SHP77 treated with DMSO at 0.1 percent for 48 hours (cell line): ENCODE measurements at regions not wholly inside any gene's neighbourhood (a gene's known extent, or its start where the extent isn't known, plus 50 kb on each side); places are given as distances from the start of the nearest gene placed in this dataset.
A peak's percentile ranks its signal among the peaks of the same experiment; 100 is the strongest.

Experiments
- DNase-seq: peaks from one replicate; lab custom pipeline; 2025; lab: John Stamatoyannopoulos, UW

DNA sequence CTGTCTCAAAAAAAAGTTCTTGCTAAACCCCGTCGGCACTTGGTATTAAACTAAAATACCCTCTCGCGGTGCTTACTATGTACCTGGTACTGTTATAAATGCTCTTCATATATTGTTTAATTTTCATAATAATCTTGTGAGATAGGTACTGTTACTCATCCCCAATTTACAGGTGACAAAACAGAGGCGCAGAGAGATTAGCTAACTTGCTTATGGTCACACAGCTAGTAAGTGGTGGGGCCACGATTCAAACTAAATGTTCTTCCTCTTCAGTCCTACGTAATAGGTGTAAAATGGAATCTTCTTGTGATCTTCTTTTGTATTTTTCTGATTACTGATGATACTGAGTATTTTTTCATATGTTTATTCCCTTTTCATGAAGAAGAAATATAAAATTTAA is 51.3 kb downstream of the TET3 start:
- DNase-seq, result no peak

DNA sequence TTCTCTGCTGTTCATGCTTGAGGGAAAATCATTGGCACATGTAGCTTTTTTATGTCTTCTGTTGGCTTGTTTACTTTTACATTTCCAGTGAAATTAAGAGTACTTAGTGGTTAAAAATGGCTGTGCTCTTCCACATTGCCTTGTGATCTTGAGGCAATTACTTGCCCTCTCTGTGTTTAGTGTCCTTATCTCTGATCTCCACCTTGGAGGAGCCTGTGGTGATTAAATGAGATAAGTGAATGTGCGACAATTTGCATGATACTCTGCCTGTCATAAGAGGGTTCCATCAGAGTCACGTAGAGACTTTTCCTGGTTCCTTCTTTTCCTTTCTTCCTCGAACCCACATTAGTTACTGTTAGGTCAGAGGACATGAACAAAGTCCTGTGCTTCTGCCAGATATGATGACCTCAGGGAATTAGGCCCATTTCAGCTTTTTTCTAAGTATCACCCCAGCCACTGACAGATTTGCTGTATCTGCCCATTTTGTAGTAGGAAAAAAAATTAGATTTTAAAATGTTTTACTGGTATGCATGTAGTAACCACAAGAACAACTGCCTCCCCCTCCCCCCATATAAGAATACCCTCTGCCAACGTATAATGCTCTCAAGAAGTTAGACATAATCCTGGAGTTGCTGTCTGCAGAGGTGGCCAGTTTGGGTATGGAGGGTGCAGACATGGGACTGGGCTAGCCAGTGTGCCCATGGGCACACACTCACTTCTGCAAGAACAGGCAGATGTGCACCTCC is 51.9 kb downstream of the TET3 start:
- no peak for DNase-seq

DNA sequence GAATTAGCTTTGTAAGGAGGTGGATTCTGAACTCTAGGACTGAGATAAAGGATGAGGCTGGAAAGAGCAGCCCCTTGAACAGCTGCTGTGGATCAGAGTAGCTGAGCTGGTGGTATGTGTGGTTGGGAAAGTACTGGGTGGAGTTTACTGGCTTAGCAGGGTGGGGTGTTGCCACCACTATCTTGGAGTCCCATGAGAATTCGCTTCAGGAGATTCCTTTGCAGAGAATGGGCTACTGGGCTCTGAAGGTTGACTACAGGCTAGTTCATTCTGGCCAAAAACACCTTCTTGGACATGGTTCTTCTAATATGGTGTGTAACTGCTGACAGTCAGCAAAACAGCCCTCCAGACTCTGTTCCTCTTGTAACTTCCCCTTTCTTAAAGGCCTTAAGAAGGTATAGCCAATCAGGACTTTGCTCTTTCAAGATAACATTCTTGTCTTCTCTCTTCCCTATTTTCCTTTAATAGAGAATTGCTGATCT is 52.7 kb downstream of the TET3 start:
- DNase-seq, result no peak

DNA sequence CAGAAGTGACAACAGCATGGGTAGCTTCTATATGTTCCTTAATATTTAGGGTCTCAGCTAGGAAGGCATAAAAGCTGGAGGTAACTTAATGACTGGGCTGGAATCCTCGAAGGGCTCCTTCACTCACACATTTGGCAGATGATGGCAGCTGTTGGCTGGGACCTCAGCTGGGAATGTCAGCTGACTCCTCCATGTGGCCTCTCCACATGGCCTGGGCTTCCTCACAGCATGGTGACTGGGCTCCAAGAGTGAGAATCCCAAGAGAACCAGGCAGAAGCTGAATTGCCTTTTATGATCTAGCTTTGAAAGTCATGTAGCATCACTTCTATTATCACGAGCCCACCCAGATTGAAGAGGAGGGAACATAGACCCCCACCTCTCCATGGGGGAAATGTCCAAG is 54.9 kb downstream of the TET3 start:
- no peak for DNase-seq

DNA sequence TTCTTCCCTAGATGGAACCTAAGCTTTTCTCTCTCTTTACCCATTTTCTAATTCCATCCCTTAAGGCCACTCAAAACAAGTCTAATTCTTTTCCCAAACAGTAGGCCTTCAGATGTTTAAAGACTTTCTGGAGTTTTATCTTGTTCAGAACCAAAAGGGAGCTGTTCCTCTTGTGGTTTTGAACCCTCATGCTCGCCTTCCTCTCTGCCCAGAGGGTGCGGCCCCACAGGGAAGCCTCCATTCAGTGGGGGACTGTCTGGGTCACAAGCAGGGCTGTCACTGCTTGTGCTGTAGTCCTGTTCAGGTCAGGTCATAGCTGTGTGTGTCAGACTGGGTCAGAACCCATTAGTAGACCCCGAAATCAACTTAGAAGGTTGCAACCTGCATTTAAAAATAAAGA is 56.5 kb downstream of the TET3 start:
- no peak for DNase-seq

DNA sequence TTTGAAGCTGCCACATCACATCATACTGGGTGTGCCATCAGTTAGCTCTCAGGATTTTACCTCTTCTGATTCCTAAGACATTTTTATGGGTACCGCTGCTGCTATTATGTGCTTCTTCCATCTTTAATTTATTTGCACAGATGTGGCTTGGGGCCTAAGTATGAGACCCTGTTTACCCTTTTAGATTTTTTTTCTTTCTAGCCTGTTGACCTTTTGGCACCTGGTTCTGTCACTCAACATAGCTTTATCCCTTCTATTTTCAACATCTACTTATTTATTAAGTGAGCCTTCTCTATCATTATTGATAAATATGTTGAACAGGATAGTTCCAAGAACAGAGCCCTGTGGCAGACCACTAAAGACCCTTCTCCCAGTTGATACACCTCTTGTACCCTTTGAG is 57.0 kb downstream of the TET3 start:
- DNase-seq, result no peak

DNA sequence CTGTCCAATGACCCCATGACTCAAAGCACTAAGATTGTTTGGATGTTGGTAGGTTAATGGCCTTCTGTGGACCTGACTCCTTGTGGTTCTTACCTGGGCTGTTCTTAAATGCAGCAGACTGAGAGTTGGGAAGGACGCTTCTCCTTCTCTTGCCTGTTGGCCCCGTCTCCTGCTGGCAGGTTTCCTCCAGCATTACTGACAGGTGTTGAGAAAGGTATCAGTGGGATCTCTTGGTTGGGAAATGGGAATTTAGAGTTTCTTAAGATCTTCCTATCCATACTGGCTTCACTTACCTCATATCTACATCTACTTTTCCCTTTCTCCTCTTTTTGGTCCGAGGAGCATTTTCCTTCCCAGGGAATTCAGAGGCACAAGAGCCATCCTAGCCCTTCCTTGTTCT is 57.9 kb downstream of the TET3 start:
- DNase-seq, result no peak

DNA sequence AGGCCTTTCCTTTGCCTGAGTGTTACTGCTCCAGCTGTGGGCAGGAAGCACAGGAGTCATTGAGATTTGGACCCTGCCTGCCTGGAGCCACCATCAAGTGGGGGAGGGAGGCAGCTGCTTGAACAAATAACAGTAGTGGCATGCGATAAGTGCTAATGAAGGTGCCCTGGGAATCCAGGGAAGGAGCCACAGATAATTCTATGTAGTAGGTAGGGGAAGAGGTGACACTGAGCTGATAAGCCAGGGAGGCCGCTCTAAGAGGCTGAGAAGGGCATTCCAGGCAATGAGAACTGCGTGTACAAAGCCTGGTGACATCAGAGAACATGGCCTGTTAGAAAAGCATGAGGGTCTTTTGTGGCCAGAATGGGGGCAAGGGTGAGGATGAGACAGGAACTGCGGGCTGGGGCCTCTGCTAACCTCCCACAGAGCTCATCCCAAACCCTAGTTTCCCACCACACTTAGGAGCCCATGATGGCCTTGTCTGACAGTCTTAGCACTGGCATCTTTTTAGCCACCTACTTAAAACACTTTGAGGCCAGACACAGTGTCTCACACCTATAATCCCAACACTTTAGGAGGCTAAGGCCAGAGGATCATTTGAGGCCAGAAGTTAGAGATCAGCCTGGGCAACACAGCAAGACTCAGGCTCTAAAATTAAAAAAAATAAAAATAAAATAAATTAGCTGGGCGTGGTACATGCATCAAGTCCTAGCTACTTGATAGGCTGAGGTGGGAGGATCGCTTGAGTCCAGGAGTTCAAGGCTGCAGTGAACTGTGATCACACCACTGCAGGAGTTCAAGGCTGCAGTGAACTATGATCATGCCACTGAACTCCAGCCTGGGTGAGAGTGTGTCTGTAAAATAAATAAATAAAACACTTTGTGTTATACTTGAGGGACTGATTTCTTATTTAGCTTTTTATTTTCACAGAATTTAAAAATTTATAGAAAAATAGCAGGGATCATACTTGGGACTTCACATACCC is 58.9 kb downstream of the TET3 start:
- no peak for DNase-seq

DNA sequence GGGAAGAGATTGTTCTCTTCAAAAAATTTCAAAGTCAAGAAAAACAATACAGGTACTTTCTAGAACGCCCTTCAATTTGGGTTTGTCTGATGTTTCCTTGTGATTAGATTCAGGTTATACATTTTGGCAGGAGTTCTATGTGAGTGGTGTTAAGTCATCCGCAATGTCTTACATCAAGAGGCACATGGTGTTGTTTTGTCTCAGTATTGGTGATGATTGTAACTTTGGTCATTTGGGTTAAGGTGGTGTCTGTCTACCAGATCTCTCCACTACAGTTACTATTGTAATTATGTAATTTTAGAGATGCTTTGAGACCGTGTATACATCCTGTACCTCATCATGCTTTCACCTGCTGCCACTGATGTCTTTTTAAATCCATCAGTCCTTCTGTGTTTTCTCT is 60.3 kb downstream of the TET3 start:
- DNase-seq, result no peak

DNA sequence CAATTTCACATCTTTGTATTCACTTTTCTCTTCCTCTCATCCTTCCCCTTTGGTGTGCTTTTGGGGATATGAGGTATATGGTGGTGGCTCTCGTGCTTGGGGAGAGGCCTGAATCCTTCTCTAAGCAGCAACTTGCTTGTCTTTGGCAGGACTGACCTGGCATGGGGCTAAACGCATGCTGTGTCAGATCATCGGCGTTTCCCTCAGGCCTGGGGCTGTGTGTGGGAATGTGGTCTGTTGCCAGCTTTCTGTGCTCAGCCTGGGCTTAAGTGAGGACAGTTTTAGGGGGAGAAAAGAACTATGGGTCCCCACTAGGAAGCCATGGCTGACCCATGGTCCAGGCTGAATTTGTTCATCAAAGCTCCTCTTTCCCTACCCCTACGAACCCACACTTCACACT is 60.7 kb downstream of the TET3 start:
- no peak for DNase-seq

DNA sequence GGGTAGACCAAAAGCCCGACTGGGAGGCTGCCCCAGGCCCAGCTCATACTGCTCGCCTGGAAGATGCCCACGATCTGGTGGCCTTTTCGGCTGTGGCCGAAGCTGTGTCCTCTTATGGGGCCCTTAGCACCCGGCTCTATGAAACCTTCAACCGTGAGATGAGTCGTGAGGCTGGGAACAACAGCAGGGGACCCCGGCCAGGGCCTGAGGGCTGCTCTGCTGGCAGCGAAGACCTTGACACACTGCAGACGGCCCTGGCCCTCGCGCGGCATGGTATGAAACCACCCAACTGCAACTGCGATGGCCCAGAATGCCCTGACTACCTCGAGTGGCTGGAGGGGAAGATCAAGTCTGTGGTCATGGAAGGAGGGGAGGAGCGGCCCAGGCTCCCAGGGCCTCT is 61.7 kb downstream of the TET3 start:
- DNase-seq, result no peak

DNA sequence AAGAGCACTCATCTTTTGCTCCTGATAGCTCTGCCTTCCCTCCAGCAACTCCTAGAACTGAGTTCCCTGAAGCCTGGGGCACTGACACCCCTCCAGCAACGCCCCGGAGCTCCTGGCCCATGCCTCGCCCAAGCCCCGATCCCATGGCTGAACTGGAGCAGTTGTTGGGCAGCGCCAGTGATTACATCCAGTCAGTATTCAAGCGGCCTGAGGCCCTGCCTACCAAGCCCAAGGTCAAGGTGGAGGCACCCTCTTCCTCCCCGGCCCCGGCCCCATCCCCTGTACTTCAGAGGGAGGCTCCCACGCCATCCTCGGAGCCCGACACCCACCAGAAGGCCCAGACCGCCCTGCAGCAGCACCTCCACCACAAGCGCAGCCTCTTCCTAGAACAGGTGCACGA is 62.4 kb downstream of the TET3 start:
- no peak for DNase-seq

DNA sequence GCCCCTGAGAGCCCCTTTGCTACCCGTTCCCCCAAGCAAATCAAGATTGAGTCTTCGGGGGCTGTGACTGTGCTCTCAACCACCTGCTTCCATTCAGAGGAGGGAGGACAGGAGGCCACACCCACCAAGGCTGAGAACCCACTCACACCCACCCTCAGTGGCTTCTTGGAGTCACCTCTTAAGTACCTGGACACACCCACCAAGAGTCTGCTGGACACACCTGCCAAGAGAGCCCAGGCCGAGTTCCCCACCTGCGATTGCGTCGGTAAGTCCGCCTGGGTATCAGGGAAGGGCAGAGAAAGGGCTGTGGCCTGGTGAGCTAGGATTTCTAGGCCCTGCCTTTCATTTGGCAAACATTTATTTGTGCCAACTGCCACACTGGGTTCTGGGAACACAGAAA is 63.4 kb downstream of the TET3 start:
- DNase-seq, result no peak

DNA sequence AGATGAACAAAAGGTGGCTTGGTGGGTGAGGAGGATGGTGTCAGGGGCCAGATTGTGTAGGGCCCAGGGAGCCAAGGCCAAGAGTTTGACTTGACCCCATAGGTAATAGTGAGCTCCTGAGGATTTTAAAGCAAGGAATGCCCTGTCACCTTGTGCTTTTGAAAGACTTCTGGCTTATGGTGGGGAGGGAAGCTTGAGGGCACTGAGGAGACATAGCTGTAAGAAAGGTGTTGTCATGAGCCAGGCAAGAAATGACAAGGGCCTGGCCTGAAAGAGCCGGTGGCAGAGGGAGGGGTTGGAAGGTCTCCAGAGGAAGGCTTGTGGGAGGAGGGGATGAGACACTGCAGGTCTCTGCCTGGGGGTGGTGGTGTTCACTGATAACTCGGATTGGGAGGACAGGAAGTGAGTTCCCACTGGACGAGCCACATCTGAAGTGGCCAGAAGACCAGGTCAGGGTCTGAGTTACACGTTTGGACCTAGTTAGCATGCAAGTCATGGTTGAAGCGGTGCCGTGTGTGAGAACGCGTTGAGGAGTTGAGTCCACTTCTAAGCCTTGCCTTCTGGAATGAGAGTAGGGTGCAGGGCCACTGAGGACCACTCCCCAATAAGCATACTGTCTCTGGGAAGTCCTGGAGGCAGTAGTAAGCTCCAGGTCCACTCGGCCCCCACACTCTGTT is 64.3 kb downstream of the TET3 start:
- no peak for DNase-seq

DNA sequence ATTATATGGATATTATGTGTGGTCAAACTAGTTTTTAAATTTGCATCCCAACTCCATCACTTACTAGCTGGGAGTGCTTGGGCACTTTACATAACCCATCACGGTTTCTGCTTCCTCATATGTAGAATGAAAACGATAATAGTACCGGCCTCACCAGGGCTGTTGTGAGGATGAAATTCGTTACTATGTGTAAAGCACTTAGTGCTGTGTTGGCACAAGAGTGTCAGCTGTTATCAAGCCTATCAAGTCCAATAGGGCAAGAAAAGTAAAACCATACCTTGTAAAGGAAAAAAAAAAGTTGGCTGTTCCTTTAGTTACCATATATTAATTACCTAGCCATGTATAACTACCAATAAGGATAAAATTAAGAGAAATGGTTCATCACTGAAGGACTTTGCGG is 65.4 kb downstream of the TET3 start:
- DNase-seq, result no peak

DNA sequence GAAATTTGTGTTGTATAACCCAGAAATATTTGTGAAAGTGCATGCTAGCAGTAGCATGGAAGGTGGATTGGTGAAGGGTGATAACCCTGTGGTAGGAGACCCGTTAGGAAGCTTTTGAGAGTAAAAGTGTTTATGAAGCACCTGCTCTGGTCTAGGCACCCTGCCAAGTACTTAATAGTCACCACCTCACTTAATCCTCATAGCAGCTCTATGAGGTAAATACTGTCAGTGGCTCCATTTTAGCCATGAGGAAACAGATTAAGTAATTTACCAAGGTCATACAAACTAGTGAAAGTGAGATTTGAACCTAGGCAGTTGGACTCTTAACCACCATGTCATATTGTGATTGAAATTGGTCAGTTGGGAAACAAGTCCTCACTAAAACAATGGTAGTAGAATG is 66.8 kb downstream of the TET3 start:
- peak; percentile 11 for DNase-seq

DNA sequence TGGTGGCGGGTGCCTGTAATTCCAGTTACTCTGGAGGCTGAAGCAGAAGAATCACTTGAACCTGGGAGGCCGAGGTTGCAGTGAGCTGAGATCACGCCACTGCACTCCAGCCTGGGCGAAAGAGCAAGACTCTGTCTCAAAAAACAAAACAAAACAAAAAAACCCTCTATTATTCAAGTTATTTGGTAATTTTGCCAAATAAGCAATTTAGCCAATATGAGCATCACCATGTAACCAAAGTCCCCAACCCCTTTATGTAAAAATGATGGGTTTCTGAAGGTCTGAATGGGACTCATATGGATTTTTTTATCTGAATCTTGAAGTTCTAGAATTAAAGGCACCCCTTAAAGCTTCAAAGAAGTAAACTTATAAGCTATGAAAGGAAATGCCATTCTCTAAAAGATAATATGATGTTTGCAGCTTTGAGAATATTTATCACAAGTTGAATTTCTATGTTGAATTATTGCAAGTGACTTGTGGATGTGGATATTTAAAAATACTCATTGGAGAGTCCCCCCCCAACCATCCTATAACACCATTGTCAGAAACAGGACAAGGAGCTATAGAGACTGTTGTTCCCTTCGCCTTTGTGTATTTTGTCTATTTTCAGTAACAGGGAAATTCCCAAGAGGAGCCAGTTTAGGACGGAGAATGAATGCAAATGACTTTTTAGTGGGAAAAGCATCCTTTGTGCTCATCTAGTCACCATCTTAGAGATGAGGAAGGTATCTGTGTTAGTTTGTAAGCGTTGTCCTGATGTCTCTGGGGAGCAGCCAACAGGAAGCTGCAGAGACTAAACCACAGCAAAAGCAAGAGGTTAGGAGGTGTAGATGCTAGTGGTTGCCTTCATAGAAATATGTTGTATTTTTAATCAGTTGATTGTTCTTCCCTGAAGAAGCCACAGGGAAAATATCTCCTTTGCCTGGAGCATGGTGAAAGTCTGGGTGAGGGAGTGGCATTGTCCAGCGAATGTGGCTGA is 68.3 kb downstream of the TET3 start:
- no peak for DNase-seq

DNA sequence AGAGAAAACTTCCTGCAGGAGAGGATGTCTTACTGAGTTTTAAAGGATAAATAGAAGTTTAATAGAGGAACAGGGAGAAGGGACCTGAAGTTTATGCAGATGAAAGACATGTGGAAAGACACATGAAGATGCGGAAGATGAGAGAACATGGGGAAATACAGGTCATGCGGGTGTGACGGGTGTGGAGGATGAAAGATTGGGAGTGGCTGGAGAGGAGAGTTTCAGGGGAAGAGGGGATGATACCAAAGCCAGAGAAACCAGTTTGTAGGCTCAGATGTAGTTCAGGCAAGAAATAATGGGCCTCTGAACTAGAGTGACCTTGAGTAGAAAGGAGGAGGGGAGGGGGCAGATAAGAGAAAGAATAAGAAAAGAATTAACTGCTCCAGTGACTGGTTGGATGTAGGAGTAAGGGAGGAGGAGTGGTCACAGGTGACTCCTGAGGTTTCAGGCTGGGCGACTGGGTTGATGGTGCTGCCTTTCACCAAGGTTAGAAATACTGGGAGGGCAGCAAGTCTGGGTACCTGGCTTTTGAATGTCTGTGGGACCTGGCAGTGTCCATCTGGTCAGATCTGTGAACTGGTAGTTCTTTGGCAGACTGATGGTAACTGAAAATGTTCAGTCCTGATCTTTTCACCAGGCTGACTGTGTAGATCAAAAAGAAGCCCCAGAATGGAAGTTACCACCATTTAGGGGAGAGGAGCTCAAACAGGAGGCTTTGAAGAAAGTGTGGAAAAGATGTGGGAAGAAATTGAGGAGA is 69.4 kb downstream of the TET3 start:
- no peak for DNase-seq

DNA sequence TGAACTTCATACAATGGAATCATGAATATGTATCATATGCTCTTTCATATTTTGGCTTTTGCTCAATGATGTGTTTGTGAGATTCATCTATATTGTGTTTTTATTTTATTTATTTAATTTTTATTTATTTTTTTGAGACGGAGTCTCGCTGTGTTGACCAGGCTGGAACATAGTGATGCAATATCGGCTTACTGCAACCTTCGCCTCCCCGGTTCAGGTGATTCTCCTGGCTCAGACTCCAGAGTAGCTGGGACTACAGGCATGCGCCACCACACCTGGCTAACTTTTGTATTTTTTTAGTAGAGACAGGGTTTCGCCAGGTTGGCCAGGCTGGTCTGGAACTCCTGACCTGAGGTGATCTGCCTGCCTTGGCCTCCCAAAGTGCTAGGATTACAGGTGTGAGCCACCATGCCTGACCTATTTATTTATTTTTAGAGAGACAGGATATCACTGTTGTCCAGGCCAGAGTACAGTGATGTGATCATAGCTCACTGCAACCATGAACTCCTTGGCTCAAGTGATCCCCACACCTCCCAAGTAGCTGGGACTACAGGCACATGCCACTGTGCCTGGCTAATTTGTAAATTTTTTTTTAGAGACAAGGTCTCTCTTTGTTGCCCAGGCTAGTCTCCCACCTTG is 74.5 kb downstream of the TET3 start:
- DNase-seq, result no peak

DNA sequence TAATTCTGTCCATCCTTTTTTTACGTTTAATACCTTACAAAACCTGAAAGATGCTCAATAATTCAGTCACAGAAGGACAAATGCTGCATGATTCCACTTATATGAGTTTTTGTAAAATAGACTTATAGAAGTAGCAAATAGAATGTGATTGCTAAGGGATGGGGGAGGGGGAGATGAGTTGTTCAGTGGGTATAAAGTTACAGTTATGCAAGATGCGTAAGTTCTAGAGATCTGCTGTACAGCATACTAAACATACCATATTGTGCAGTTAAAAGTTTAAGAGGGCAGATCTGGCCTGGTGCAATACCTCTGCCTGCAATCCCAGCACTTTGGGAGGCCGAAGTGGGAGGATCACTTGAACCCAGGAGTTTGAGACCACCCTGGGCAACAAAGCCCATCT is 78.8 kb downstream of the TET3 start:
- DNase-seq, result no peak
